ENCODE measurements at regions not wholly inside any gene's neighbourhood (a gene's known extent, or its start where the extent isn't known, plus 50 kb on each side); places are given as distances from the start of the nearest gene placed in this dataset.

DNA sequence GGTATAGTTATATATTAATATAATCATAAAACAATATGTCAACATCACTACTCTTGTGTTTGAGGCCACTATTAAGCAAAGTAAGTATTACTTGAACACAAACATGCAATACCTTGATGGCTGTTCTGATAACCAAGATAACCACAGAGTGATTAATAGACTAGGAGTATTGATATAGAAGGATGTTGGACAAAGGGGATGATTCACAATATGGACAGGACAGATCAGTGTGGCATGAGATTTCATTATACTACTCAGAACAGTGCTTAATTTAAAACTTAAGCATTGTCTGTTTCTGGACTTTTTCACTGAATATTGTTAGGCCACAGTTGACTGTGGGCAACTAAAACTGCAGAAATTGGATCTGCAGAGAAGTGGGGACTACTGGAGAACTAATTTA lies 384.2 kb downstream of the SLITRK1 start:
- TF ChIP-seq POLR2A (IDR thresholded peaks at IDR 0.05) (no peak), CTCF (IDR thresholded peaks at IDR 0.05) (no peak), POLR2AphosphoS5 (IDR thresholded peaks at IDR 0.05) (no peak)
